UCSD-AML1 (cell line): ENCODE measurements at regions not wholly inside any gene's neighbourhood (a gene's known extent, or its start where the extent isn't known, plus 50 kb on each side); places are given as distances from the start of the nearest gene placed in this dataset.
"Not testable (repeated sequence)": the region's sequence is repeated elsewhere in the genome, so short reads cannot be mapped to it uniquely, and the experiment has no call there.

Experiments used
- DNase-seq: peaks from one replicate; lab custom pipeline; 2025; ENCODE audit not compliant: unreplicated experiment; lab: John Stamatoyannopoulos, UW

GRCh38 chr4:187714957-187715356 lies 280.6 kb upstream of the ZFP42 start:
- DNase-seq: no peak

DNA sequence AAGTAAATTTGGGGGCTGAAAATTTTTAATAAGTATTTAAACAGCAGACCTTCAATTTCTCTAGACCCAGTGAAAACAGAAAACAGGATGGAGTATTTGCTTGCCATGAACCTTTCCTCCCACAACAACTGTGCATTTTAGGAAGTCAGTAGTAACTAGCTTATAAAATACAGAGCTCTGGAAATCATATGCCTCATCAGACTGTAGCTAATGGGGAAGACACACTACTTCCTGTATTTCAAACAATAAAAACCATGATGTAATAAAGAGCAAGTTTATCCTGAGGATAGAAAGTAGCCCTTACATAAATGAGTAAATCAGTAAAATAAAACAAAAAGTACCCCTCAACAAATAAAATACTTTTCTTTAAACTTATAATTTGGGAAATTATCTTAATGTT lies 280.1 kb upstream of the ZFP42 start:
- no peak for DNase-seq

DNA sequence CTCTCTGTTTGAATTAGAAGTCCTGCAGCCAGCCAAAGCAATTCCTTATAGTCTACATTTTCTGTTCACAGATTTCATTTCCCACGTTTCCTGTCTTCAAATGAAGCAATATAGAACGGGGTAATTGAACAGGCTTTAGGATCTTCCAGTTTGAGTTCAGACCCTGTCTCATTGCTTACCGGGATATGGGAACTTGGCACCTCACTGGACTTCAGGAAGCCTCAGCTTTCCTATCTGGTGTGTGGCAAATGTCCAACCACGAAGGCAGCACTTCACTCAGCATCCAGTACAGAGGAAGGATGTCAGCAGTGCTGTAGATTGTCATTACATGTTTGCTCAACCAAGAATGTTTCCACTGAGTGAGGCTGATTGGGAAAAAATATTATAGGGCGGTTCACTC lies 271.1 kb upstream of the ZFP42 start:
- no peak for DNase-seq

- DNase-seq: no peak
Observed at GRCh38 chr4:187726485-187726884, 269.1 kb upstream of the ZFP42 start.

- no peak for DNase-seq
Observed at GRCh38 chr4:187732524-187732923, 263.0 kb upstream of the ZFP42 start.

GRCh38 chr4:187739771-187740170 lies 255.8 kb upstream of the ZFP42 start:
- no peak for DNase-seq

DNA sequence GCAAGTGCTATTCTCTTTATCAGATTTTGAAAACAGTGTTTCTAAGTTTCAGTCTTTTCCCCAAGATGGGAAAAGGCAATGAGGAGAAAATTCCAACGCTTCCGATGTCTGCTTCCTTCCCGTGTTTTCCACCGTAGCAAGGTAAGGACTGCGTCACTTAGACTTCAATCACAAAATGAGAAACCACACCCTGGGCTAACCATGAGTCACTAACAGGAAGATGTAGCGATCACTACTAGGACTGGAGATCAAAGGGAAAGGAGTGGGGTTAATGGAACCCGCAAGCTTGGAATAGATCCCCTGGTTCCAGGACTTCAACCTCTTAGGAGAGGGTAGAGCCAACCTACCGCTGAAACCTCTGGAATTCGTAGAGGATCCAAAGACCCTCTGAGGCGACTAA lies 250.7 kb upstream of the ZFP42 start:
- no peak for DNase-seq

- not testable (repeated sequence) for DNase-seq
Observed at GRCh38 chr4:187750652-187751051, 244.9 kb upstream of the ZFP42 start.

DNA sequence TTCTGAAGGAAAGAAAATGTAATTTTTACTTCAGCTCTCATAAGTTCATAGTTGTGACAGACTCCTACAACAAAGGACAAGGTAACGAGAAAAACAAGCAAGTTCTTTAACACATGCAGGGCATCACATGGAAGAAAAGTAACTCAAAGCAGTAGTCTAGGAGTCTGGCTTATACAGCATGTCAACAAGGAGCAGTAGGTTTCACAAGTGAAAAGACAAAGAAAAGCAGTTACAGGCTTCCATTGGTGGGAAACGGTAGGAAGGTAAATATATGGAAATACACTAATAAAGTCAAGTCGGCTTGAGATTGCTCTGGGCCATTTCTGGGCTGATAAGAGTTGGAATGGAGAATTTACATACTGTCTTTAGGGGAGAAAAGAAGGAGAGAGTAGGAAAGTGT lies 228.4 kb upstream of the ZFP42 start:
- DNase-seq: no peak

DNA sequence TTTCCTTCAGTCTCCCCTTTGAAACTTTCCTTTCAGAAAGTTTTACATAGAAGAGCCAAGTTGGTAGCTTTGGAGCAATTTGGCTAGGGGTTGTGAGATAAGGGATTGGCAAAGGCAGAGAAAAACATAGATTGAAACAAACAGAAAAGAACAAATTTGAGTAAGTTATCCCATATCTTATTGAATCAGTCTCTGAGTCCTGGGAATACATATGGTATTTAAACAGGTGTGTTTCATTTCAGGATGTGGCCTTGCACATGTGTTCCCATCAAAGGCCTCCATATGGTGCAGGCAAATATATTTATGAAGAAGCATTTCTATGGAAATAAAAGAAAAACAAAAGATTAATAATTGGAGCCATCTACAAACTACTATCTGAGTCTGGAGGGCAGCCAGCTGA lies 227.9 kb upstream of the ZFP42 start:
- no peak for DNase-seq

GRCh38 chr4:187770345-187770744 lies 225.2 kb upstream of the ZFP42 start:
- no peak for DNase-seq

DNA sequence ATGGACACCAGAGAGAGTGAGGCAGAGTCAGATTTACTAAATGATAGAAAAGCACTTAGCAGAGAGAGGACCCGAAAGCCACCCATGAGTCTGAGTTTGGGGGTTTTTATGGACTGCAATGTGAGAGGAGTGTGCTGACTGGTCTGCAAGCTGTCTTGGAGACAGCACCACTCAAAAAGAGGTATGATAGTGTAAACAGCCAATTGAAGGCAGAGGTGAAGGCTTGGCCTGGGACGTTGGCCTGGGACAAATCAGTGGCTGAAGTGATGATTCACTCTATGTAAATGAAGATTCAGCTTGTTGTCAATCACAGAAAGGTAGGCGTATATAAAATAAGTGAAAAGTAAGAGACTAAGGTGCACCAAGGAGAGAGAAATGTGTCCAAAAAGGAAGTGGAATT lies 217.6 kb upstream of the ZFP42 start:
- DNase-seq: no peak

DNA sequence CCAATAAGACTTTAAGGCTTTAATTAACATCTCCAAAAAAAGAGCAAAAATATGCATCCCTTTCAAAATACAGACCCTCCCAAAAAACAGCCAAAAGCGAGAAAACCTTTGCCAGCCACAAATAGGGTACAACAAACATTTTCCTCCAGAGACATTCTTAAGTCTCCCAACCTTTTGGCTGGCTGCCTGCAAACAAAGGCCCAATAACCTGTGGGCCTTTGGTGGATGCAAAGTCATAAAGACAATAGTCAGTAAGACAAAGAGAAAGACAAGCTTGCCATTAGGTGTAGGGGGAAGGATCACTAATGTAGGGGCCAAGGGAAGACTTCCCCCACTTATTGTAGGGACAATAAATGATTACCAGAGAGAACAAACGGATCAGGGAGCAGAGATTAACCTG lies 215.5 kb upstream of the ZFP42 start:
- no peak for DNase-seq

GRCh38 chr4:187782286-187782824 lies 213.2 kb upstream of the ZFP42 start:
- DNase-seq: no peak

GRCh38 chr4:187786190-187786589 lies 209.4 kb upstream of the ZFP42 start:
- no peak for DNase-seq

DNA sequence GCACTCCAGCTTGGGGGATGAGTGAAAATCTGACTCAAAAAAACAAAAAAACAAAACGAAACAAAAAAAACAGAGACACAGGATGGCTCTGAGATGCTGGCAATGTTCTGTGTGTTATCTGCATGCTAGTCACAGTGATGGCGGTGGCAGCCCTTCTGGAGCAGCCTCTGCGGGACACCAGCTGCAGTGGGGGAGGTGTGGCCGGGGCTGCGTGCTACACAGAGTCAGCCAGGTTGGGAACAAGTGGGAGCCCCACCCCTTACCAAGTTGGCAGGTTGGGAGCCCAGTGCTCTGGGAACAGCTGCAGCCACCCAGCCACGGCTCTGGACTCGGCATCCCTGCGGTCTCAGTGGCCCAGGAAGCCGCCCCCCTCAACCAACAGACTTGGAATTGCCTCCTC lies 206.5 kb upstream of the ZFP42 start:
- no peak for DNase-seq

DNA sequence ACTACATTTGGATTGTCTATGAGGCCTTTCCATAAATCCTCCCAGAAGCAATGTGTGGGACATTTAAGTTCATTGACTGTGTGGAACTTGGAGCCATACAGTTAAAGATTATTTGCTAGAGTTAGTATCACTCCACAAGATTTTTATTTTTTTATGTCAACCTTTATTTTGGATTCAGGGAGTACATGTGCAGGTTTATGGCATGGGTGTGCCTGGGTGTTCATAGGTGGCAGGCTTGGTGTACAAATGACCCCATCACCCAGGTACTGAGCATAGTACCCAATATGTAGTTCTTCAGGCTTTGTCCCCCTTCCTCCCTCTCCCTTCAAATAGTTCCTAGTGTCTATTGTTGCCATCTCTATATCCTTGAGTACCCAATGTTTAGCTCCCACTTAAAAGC lies 199.8 kb upstream of the ZFP42 start:
- no peak for DNase-seq

- DNase-seq: no peak
Observed at GRCh38 chr4:187798385-187798784, 197.2 kb upstream of the ZFP42 start.

- DNase-seq: no peak
Observed at GRCh38 chr4:187799735-187800134, 195.8 kb upstream of the ZFP42 start.

DNA sequence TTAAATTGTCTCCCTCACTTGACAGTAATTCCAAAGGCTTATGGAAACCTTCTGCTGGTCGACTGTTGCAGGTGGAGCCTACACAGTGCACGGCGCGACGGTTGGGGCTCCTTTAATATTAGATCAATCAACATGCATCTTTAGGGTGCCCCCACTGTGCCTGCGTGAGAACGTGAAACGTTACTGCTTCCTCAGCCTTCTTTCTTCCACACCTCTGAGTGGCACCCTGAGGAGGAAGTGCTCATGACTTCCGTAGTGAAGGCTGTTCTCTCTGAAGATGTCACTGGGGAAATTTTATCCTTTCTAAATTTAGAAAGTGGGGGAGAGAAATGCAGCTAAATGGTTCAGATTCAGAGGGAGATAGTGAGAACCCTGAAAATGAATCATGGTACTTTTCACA lies 184.0 kb upstream of the ZFP42 start:
- no peak for DNase-seq

- DNase-seq: no peak
Observed at GRCh38 chr4:187814737-187815465, 180.7 kb upstream of the ZFP42 start.

DNA sequence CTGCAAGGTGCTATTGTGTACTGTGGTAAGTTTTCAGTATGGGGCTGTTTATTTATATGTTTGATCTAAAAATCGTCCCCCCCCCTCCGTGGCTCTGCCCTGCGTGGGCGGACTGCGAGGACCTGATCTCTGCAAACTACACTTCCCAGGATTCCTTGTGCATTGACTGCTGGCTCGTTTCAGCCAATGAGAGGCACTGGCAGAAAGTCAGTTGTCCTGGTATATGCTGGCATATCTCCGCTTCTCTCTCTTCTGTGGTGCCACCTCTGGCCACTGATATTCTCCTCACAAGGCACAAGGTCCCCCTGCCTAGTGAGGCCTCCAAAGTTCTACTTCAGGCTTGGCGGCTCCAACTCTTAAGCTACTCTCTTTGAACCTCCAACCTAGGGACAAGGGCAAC lies 168.8 kb upstream of the ZFP42 start:
- no peak for DNase-seq

- no peak for DNase-seq
Observed at GRCh38 chr4:187827631-187828030, 167.9 kb upstream of the ZFP42 start.
